SHP77 treated with DMSO at 0.1 percent for 48 hours (cell line): ENCODE measurements at regions not wholly inside any gene's neighbourhood (a gene's known extent, or its start where the extent isn't known, plus 50 kb on each side); places are given as distances from the start of the nearest gene placed in this dataset.

Experiments used
- DNase-seq: peaks from one replicate; lab custom pipeline; 2025; lab: John Stamatoyannopoulos, UW

- no peak for DNase-seq
Observed at GRCh38 chr2:42871372-42871771, 79.0 kb upstream of the HAAO start.

DNA sequence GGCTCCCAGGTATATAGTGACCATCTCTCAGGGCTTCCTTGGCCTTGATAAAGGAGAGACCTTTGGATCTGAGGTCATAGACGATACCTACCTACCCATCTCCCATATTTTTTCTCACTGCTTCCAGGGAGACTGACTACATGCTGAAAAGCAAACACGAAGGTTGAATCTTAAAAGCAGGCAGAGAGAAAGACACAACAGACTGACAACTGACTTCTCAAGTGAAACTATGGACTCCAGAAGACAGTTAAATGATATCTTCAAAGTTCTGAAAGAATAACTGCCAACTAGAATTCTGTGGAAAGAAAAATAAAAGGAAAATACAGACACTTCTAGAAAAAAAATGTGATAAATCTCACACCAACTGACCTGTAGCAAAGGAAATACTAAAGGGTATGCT is 76.5 kb upstream of the HAAO start:
- no peak for DNase-seq

DNA sequence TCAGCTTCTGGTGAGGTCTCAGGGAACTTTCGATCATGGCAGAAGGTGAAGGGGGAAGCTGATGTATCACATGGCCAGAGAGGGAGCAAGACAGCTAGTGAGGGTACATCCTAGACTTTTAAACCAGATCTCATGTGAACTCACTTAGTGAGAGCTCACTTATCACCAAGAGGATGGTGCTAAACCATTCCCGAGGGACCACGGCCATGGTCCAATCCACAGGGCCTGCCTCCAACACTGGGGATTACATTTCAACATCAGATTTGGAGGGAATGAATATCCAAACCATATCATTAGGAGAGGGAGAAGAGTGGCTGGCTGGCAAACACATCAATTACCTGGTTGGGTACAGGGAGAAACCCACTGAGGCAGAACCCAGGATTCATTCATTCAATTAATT is 75.7 kb upstream of the HAAO start:
- no peak for DNase-seq

DNA sequence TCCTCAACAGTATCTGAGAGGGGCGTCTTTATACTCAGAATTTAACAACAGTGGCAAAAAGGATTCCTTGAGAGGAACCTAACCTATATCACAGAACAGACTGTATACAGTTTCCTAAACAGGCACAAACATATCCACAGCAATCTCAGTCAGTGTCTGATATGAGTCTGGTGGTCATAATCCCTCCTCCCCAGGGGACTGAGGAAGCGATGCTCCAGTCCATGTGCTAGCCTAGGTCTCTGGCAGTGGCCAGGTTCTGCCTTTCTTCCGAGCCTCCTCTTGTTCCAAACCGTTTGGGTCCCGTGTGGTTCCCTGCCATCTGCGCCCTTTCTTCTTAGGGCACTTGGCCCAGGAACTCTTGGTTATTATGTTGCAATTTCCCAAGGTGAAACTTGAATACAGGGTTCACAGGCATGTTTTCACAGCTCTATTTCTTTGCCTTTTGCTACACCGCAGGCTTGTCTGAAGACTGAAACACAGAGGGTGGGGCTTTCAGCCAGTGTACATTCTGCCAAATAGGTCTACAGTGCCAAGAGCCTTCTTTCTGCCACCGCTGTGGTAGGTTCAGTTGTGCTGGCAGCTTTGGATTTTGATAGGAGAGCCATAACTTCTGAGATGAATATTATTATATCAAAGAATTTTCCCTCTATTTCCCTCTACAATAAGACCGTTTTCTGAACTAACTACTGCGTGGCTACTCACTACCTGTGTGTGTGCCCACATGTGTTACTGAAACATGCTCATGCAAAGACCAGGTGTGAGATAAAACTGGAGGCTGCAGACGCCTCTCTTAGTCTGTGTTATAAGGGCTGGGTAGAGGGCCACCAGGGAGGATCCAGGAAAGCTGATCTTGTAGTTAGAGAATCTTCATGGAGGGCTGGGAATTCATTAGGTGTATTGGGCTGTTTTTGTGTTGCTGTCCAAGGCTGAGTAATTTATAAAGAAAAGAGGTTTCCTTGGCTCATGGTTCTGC is 75.0 kb upstream of the HAAO start:
- DNase-seq: no peak

- no peak for DNase-seq
Observed at GRCh38 chr2:42865884-42866881, 73.8 kb upstream of the HAAO start.

GRCh38 chr2:42864641-42865280 is 72.4 kb upstream of the HAAO start:
- no peak for DNase-seq

- DNase-seq: no peak
Observed at GRCh38 chr2:42864222-42864621, 71.8 kb upstream of the HAAO start.

DNA sequence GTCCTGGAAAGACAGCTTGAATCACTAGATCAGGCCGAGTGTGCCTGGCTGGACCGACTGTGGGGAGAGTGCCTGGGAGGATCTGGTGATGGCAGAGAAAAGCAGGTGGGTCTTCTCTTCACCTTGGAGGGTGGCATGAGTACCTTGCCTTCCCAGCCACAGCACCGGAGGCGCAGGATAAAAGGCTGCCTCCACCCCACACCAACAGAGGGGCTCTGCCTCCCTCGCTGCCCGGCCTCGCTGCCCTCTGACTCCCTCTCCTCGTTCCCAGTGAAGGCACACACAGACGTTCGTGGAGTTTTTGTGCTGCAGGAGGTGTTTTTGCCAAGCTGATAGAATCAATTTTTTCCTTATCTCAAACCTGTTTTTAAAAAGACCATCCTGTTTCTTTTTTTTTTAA is 71.4 kb upstream of the HAAO start:
- DNase-seq: no peak

GRCh38 chr2:42863320-42863719 is 70.9 kb upstream of the HAAO start:
- no peak for DNase-seq

DNA sequence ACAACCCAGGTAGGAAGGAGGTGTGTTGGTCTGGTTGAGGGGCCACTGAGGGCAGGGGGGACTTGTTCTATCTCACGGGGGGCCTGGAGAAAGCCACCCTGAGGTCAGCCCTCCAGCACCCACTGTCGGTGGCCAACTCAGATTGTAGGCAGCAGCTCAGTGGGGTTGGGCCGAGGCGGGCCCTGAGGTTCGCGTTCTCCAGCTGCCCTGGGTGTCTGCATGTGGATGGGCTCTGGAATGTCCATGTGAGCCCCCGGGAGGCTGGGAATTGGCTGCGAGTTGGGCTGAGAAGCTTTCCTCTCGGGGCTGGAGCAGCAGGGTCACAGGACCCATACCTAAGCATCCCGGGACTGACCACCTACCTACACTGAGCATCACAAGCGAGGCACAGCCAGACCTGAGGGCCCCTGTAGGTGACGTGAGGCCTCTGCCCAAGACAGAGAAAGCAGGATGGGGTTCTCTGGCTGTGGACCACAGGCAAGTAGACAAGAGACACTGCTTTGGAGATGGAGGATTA is 70.3 kb upstream of the HAAO start:
- DNase-seq: no peak

DNA sequence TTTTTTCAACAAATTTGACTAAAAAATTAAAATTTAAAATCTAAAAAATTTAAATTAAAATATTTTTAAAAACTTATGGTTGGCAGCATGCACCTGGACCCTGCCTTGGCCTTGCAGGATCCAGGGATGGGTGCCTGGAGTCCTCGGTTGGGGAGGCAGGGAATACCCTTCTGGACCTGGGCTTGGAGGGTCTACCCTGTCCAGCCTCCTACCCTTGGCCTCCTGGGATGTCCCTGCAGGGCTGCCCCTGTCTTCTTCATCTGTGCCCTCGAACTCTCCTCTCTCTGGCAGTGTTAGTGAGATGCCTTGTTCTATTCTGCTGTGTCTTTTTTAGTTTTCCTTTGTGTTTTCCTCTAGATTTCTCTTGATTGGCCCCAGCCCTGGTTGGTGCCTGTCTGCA is 68.9 kb upstream of the HAAO start:
- no peak for DNase-seq

DNA sequence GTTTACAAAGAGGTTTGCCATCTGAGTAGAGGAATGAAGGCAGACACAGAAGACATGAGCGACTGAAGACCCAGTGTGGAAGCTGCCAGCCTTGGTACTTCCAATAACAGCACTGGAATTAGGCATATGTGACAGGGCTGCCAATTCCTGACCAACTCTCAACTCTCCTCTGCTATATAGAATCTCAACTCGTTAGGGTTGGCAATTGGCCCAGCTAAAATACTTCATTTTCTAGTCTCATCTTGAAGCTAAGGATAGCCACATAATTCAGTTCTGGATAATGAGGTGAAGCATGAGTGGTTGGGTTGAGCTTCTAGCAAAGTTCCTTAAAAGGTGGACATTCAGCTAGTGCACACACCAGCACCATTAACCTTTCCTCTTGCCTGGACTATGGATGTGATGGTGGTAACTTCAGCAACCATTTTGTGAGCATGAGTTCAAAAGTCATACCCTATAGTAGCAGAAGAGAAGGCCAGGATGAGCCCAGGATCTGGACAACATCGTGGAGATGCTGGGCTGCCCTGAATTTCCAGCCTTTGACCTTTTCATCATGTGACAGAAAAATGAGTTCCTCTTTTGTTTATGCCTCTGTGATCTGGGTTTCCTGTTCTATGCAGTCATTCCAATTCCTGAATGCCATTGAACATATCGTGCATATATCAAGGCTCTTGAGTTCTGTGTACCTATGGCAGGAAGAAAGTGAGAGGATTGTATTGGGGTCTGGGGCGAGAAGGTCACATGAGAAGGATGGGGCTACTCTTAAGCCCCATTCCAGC is 68.1 kb upstream of the HAAO start:
- DNase-seq: no peak

- no peak for DNase-seq
Observed at GRCh38 chr2:42859791-42860190, 67.4 kb upstream of the HAAO start.

GRCh38 chr2:42859006-42859552 is 66.7 kb upstream of the HAAO start:
- DNase-seq: peak; percentile 22

DNA sequence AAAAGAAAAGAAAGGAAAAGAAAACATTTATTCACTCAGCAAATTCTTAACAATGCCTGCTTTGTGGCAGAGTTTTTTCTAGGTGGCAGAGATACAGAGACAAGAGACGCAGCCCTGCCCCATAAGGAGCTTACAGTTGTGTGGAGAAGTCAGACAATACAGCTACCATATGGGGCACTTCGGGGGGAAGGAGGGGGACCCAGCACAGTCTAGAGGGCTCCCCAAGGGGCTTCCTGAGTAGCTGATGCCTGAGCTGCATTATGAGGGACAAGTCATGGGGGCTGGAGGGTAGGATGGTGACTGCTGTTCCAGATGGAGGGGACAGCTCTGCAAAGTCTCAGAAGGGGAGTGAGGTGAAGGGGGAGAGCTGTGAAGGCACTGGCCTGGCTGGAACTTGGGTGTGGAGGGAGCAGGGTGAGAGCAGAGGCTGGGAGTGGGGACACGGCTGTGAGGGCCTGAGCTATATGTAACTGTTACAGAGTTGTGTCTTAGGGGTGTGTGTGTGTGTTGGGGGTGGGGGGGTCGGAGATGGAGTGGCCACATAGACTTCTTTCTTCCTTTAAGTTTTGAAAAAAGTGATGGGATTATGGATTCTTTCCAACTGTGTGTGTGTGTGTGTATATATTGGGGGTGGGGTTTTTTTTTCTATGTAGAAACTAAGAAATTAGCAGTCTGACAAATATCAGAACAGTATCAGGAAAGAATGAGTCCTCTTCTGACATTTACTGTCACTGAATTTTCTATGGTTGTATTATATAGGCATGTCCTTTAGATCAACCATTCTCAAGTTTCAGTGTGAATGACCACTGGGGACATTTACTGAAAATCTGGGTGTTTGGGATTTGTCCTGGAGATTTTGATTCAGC is 66.0 kb upstream of the HAAO start:
- no peak for DNase-seq

DNA sequence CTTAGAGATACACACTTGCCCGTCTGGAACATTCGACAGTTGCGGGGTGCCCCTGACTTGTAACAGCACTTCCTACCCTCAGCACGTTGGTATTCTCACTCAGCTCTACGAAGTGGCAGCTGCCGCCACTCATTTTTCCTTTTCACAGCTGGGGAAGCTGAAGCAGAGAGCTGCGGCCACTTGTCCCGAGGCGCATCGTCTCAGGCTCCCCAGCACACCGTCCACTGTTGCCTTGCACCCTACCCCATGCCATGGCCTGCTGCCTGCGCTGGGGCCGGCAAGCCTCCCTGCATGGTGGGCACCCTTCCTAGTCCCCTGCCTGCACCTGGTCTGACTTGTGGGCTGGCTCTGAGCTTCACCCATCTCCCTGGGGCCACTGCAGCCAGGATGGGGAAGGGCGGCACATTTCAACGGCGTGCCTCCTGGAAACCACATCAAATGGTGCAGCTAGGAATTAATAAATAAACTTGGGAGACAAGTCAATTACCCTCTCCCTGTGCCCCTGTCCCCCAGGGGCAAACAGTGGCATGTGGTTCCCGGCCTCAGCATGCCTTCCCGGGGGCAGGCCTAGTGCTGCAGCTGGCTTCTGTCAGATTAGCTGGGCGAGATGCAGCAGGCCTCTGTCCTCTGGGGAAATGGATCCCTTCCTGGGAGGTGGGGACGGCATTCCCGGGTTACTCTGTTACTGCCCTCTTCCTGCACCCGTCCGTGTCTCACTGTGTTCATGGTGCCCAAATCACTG is 64.7 kb upstream of the HAAO start:
- no peak for DNase-seq

- no peak for DNase-seq
Observed at GRCh38 chr2:42856106-42856860, 63.9 kb upstream of the HAAO start.

GRCh38 chr2:42855221-42855970 is 63.0 kb upstream of the HAAO start:
- no peak for DNase-seq
